DLD1 (cell line): ENCODE measurements at regions not wholly inside any gene's neighbourhood (a gene's known extent, or its start where the extent isn't known, plus 50 kb on each side); places are given as distances from the start of the nearest gene placed in this dataset.
"Not testable (repeated sequence)": the region's sequence is repeated elsewhere in the genome, so short reads cannot be mapped to it uniquely, and the experiment has no call there.

Experiments
- in situ Hi-C: cut with HindIII; loops from 2 replicates; pipeline ENCODE4 v1.10.0; 2017; ENCODE audit warnings: low sequenced_read_pairs

DNA sequence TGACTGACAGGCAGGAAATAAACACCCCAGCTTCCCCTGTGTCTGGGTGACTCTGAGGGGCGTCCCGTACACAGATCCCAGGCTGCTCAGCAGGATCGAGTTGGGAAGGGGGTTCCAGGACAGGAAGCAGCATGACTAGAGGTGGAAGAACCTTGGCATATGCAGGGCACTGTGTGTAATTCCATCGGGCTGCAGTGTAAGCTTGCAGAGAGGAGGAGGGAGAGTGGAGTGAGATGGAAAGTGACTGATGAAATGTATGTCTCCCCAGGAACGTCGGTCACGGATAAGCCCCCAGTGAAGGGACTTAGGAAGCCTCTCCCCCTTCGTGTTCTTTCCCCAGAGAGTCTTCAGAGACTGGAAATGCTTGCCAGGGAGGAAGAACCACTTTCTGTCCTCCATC is 198.4 kb upstream of the SULF2 start:
- in situ Hi-C loops: not testable (repeated sequence)

- in situ Hi-C loops: no loop called here
Measured at GRCh38 chr20:47982574-47983360, 197.5 kb upstream of the SULF2 start.

DNA sequence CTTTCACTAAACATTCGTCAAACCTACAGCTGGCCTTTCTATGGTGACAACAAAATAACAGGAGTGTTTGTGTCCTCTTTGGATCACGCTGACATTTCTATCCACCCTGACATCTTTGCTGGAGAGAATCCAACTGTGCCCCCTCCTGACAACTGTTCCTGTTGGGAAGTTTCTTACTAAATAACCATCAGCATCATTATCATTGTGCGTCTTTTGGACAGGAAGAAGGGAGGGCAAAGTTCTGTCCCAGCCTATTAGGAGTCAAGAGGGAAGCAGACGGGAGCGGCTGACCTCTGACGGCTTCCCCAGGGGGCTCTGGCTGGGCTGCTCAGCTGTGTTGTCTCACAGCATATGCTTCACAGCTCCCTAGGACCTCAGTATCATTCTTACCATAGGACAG is 195.9 kb upstream of the SULF2 start:
- in situ Hi-C loops: no loop called here

DNA sequence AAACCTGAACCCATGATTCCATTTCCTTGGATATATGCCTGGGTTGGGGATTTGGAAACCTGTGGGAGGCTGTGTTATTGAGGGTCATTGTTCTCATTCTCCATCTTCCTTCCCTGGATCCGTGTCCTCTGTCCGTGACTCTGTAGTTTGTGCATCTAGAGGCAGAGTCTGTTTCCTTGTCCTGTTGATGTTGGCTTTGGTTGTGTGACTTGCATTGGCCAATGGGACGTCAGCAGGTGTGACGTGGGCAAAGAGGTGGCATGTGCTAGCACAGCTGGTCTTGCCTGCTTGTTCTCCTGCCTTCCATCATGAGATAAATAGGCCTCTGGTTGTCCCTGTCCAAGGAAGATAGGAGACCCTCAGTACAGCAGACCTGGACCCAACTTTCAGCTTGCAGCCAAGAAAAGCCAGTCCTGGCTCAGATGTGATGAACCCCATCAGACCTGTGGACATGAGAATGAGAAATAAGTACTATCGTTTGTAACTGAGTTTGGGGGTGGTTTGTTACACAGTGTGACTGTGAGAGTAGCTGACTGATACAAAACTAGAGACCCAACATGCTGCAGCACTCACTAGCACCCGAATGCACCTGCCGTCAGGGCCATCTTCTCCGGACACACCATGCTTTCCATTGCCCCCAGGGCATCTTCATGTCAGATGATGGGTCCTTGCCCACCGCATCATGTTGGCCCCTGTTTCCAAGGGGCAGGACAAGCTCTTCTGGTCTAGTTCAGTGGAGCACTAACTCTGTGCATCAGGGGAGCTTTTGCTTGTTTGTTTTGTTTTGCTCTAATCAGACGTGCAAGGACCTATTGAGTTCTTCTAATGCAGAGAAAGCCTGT is 195.3 kb upstream of the SULF2 start:
- in situ Hi-C loops: no loop called here

DNA sequence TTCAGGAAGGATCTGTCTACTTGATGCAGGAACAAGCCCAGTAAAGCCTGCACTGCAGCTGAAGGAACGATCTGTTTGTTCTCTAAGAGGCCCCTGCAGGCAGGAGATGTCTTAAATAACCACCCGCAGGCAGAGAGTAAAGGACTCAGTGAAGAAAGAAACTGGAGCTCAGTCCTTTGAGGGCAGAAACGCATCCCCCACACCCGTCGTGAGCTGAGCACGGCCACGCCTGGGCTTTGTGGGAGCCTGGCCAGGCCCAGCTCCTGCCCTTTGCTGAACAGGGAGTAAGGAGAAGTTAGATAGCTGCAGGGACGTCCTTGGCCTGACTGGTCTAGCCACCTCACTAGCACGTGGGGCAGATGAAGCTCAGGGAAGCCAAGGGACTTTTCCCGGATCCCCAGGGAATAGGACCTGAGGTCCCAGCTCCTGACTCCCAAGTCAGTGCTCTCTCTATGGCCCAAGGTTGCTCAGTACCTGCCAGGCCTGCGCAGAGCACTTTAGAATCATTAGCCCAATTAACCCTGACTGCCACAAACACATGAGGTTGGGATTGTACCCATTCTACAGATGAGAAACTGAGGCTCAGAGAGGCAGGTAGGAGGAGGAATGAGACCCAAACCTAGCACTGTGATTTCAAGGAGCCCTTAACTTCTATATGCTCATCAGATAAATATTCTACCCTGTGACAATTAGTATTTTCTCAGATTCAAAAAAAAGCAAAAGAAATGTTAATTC is 194.2 kb upstream of the SULF2 start:
- in situ Hi-C loops: not testable (repeated sequence)

DNA sequence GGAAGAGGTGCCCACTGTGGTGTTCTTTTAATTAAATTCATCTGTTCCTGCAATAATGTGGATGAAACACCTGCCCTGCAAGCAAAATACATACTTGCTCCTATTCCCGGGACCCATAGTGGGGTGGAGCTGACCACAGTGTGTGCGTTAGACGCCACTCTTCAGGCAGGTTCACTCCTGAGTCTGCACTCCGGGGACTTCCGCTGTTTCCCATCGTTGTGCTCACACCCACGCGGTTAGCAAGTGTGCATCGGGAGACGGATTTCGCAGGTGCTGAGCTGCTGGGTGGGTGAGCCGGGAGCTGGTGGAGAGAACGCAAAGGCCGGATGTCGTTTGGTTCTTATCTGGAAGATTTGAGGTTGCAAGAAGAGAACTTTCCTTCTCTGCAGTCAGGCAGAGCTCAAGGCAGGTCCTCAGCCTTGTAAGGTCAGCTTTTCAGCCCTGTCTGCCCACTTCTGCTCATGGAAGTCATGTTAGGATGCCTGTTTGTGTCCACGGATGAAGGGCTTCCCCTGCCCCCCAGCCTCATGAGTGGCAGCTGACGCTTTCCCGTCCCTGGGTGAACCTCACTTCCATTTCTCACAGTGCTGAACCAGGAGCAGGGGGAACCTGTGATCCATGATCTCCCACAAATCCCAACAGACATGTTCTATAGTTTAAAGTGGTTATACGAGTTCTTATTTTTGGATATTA is 193.3 kb upstream of the SULF2 start:
- in situ Hi-C loops: not testable (repeated sequence)

GRCh38 chr20:47977789-47978252 is 192.5 kb upstream of the SULF2 start:
- in situ Hi-C loops: not testable (repeated sequence)

DNA sequence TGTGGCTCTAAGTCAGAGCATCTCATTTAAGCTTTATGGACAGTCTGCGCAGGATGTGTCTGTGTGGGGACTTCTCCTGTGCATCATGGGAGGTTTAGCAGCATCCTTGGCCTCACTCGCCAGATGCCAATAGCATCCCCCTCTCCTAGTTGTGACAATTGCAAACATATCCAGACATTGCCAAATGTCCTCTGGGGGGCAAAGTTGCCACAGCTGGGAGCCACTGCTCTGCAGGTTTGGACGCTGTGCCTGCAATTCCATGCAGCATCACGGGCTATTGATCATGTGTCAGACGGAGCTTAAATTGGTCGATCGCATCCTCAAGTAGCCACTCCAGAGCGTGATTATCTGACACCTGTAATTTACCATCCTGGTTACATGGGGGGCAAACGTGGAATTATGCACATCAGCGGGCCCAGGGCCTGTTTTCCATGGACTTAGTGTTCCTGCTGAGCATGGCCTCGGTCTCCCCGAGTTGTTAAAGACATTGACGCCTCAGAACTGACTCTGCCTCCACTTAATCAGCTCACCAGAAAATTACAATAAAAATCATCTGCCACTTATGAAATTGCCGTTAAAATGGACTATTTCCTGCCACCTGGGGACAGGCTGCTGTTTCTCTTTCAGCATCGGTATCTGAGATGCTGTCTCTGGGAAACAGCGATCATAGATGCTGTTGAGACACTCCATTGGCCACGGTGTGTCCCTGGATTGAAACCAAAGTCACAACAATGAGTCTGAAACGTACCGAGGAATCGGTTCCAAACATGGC is 191.9 kb upstream of the SULF2 start:
- in situ Hi-C loops: not testable (repeated sequence)

GRCh38 chr20:47974234-47974878 is 189.1 kb upstream of the SULF2 start:
- in situ Hi-C loops: no loop called here

- in situ Hi-C loops: no loop called here
Measured at GRCh38 chr20:47973519-47974233, 188.4 kb upstream of the SULF2 start.

- in situ Hi-C loops: no loop called here
Measured at GRCh38 chr20:47972916-47973309, 187.6 kb upstream of the SULF2 start.

GRCh38 chr20:47972297-47972915 is 187.1 kb upstream of the SULF2 start:
- in situ Hi-C loops: not testable (repeated sequence)

DNA sequence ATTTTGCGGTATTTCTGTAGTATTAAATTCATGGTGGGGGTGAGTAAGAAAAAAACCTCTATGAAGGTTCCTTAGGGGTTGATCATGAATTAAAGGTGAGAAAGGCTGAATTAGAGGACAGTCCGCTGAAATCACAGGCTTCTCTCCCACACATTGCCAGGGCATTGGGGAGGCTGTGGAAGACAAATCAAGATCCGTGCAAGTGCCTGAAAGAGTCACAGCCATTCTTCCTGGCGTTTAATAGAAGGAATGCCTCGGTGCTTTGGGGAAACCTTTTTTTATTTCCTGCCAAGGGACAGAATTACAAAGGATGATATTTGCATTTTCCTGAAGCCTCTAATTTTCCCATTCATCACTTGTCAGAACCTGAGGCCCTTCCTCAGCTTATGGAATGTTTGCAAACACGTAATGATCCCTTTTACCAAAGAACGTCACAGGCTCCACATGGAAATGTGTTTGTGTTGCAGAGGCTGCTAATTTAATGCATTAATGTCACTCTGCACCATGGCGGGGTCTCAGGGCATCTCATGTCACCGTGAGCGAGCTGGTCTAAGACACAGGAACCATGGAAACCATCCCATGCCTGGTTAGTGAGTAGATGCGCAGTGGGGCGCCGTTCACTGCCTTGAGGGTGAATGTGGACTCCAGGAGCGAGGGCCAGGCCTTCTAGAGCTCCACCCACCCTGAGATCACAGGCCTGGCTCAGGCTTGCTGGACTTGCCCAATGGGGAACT is 185.9 kb upstream of the SULF2 start:
- in situ Hi-C loops: no loop called here

DNA sequence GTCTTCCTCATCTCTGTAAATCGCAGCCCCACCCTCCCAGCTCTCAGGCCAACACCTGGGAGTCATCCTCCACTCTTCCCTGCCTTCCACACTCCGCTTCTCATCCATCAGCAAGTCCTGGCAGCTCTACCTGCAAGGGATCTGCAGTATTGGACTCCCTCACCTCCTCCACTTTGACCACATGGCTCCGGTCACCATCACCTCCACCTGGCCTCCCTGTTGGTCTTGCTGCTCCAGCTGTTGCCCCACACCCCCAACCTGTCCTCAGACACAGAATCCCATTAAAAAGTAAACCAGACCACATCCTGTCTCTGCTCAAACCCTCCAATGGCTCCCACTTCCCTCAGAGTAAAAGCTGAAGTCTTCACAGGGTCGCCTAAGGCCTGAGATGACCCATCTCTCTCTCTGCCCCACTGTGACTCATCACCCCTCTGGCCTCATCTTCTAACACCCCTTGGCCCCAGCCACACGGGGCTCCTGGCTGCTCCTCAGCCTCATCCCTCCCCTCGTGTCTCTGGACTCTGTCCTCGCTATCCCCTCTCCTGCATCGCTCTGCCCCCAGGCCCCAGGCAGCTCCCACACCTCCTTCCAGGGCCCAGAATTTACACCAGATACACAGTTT is 185.1 kb upstream of the SULF2 start:
- in situ Hi-C loops: no loop called here

DNA sequence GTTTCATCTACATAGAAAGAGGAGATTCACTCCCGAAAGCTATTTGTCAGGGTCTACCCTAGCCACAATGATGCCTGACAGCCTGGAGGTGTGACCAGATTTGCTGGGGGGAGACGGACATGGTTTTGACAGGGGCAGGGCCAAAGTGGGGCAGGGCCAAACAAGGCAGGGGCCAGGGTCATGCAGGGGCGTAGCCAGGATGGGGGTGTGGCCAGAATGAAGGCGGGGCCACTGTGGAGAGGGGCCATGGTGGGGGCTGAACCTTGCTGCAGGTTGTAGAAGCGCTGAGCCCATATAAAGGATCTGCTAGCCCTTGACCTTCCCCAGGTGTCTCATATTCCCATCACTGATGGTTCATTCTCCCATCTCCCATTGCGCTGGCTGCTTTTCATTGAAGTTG is 184.1 kb upstream of the SULF2 start:
- in situ Hi-C loops: no loop called here

GRCh38 chr20:47968541-47969310 is 183.4 kb upstream of the SULF2 start:
- in situ Hi-C loops: no loop called here

- in situ Hi-C loops: no loop called here
Measured at GRCh38 chr20:47964149-47964548, 178.9 kb upstream of the SULF2 start.
